ENCODE measurements at regions not wholly inside any gene's neighbourhood (a gene's known extent, or its start where the extent isn't known, plus 50 kb on each side); places are given as distances from the start of the nearest gene placed in this dataset.

DNA sequence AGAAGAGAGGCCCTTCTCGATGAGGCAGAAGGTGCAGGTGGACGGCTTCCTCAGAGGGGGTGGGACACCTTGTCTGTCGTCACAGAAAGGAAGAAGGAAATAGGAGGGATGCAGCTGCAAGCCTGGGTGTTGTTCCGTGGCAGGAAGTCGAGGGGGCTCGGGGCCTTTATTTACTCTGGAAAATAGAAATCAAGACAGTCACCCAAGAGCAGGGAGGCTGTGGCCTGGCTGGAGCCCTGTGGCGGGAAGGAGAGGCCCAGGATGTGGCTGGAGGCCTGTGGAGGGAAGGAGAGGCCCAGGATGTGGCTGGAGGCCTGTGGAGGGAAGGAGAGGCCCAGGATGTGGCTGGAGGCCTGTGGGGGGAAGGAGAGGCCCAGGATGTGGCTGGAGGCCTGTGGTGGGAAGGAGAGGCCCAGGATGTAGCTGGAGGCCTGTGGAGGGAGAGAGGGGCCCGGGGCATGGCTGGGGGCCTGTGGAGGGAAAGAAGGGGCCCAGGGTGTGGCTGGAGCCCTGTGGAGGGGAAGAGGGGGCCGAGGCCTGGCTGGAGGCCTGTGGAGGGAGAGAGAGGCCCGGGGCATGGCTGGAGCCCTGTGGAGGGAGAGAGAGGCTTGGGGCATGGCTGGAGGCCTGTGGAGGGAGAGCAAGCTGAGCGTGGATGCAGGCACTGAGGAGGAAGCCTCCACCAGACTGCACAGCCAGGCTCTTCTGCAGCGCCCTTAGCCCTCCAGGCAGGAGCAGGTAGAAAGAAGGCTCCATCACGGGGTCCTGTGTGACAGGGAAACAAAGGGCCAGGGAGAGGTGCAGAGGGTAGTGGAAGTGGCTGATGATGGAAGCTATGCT, 97.3 kb upstream of the SFMBT2 start:
- no peak for DNase-seq (ENCODE audit: low read depth)

DNA sequence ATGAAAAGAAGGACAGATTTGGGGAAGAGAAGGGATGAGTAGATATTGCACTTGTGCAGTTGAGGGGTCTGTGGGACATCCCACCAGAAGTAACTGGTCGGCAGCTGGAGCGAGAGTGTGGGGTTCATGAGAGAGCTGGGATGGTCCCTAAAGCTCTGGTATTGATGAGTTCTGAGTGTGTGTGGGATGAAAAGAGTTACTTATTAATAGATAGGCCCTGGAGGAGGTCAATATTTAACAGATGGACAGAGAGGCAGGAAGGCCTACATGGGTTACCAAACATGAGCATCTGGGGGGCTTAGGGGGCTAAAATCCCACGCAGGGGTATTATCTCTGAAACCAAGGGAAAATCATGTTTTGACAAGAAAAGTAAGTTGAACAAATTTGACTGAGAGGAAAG, 95.7 kb upstream of the SFMBT2 start:
- DNase-seq (ENCODE audit: low read depth): no peak

DNA sequence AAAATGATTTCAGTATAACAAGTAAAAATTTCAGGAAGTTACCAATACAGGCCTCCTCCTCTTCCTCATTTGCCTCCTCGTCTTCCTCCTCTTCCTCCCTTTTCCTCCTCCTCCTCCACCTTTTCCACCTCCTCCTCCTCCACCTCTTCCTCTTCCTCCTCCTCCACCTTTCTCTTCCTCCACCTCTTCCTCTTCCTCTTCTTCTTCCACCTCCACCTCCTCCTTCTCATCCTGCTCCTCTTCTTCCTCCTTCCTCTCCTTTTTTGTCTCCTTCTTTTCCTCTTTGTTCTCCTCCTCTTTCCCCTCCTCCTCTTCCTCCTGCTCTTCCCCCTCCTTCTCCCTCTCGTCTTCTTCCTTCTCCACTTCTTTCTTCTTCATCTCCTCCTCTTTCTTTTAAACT, 94.4 kb upstream of the SFMBT2 start:
- no peak for DNase-seq (ENCODE audit: low read depth)

DNA sequence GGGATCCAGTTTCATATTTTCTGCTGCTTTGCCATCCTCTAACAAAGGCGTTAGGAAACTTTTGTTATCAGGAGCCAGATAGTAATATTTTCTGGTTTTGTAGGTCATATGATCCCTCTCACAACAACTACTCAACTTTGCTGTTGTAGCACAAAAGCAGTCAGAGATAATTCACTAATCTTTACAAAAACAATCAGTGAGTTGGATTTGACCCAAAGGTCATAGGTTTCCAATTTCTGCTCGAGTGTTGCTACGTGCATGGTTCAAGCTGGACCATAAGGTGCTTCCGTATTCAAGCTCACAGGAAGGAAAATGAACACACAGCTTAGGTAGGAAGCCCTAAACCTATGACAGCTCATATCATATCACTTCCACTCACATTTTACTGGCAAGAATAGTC, 92.4 kb upstream of the SFMBT2 start:
- DNase-seq (ENCODE audit: low read depth): no peak

DNA sequence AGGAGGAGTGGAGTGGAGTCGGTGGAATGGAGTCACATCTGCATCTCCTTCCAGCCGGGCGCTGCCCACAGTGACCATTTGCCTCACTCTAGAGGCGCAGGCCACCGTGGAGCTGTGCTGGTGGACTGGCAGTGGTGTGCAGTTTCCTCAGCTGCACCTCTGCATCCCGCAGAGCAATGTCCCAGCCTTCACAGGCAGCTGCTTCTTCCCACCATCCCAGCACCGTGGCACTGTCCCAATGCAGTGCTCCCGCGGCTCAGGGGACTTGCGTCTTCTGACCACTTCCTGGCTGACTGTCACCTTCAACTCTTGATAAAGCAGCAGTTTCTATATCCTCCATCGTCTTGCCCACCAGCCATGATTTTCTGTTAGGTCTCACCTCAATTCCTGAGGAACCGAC, 90.3 kb upstream of the SFMBT2 start:
- no peak for DNase-seq (ENCODE audit: low read depth)

DNA sequence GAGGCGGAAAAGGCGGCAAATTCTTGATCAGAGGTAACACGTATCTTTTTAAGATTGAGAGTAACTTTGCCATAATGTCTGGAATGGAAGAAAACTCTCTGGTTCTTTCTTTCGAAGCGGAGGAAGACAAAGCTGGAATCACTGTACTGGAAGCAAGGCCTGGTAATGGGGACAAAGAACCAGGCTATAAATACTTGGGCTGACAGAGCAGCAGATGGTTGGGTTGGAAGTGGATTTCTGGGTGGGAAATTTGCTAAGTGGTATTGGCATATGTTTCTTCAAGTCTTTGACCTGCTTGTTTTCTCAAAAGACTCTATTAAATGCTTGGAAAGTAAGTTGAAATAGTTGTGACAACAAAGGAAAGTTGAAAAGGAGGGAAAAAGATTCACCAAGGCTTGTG, 87.3 kb upstream of the SFMBT2 start:
- no peak for DNase-seq (ENCODE audit: low read depth)

DNA sequence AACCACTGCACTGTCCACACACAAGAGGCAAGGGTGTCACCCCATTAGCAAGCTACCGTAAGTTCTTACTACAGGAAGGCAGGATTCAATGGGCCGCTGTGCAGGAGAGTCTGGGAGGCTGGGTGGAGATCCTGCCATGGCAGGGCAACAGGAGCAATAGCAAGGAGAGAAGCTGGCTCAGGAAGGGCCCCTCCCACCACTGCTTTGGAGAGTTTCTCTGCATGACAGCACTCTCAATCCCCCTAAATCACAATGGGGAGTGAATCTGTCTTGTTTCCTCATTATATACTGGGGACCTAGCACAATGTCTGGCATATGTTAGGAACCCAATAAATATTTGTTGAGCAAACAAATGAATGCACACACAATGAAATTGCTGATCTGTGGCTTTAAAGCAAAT, 83.2 kb upstream of the SFMBT2 start:
- DNase-seq (ENCODE audit: low read depth): no peak

- DNase-seq (ENCODE audit: low read depth): no peak
Measured at GRCh38 chr10:7492660-7493046, 81.8 kb upstream of the SFMBT2 start.

- DNase-seq (ENCODE audit: low read depth): no peak
Measured at GRCh38 chr10:7491949-7492659, 81.3 kb upstream of the SFMBT2 start.

GRCh38 chr10:7491230-7491629, 80.4 kb upstream of the SFMBT2 start:
- DNase-seq (ENCODE audit: low read depth): no peak

DNA sequence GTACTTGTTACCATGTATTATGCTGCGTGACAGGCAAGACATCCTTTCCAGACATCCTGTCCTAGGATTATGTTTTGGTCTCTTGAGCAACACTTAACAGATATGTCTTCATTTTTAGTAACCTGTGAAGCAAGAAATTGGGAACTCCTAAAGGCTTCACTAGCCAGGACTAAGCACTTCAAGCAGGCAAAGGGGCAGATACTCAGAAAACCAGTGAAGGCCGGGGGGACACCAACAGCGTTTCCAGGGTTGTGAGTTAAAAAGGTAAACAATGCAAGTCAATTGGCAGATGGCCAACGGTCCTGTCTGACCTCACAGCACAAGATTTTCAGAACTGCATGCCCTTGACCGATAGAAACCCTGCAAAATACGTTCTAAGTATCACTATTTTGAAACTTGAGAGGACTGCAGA, 77.6 kb upstream of the SFMBT2 start:
- peak; percentile 2 for DNase-seq (ENCODE audit: low read depth)

GRCh38 chr10:7487528-7487927, 76.7 kb upstream of the SFMBT2 start:
- DNase-seq (ENCODE audit: low read depth): no peak

- DNase-seq (ENCODE audit: low read depth): no peak
Measured at GRCh38 chr10:7486528-7486927, 75.7 kb upstream of the SFMBT2 start.

- no peak for DNase-seq (ENCODE audit: low read depth)
Measured at GRCh38 chr10:7485799-7486198, 75.0 kb upstream of the SFMBT2 start.

- DNase-seq (ENCODE audit: low read depth): no peak
Measured at GRCh38 chr10:7485244-7485556, 74.4 kb upstream of the SFMBT2 start.

DNA sequence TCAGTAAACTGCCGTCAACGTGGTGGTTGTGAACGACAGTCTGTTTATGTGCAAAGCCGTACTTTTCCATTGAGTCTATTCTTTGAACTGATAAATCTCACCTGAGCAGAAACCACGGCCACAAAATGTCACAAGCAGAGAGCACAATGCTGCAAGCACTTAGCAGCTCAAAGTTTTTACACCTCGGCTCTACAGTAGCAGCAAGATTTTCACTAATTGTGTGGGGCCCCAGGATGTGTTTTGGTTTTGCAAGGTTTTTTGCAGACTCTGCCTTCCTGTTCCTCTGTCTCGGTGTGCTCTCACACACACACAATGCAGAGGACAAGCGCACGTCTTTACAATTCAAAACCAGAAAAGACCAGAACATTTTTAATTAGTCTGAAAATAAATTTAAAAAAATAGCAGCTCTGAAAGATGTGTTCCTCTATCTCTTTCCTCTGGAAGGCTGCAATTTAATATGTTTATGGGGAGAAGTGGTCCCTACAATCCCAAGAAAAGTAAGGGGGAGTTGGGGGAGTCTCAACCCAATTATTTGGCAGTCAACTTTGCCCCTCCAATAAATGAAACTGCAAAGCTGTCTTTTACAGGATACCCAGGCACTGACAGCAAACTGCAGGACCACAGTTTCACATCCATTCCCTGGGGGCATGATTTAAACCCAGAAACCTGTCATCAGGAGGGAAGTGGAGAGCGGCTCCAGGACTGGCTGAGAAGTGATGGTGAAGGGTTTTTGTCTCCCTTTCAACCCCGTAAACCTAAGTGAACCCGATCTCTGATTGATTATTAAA, 73.8 kb upstream of the SFMBT2 start:
- DNase-seq (ENCODE audit: low read depth): no peak

- no peak for DNase-seq (ENCODE audit: low read depth)
Measured at GRCh38 chr10:7483848-7484247, 73.0 kb upstream of the SFMBT2 start.

DNA sequence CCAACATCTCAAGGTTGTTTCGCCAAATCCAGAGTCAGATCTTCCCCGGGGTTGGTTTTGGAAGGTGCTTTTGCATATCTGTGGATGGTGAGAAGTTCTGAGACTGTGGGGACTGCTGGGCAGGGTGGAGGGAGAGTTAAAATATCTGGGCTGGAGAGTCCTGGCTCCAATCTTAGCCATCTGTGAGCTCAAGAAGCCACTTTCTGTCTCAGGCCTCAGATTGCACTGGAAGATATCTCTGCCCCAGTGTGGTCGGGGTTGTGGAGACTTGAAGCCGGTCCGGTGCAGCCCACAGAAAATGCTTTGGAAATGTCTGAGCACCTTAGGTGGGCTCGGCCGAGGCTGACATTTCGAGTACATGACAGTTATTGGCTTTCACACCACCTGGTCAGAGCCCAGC, 72.2 kb upstream of the SFMBT2 start:
- DNase-seq (ENCODE audit: low read depth): no peak

DNA sequence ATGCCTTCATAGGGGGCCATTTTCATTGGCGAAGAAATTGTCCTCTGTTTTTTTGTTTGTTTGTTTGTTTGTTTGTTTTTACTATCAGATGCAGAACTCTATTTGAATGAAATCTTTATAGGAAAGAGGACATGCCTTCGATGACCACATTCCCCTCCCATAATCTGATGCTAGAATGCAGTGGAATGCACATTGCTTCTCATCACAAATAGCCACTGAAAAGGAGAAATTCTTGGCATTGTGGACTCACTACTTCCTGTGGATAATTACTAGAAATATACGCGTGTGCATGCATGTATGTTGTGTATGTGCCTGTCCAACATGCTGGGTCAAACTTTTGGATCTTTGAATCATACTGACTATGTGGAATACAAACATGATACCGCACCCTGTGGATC, 70.5 kb upstream of the SFMBT2 start:
- DNase-seq (ENCODE audit: low read depth): no peak

DNA sequence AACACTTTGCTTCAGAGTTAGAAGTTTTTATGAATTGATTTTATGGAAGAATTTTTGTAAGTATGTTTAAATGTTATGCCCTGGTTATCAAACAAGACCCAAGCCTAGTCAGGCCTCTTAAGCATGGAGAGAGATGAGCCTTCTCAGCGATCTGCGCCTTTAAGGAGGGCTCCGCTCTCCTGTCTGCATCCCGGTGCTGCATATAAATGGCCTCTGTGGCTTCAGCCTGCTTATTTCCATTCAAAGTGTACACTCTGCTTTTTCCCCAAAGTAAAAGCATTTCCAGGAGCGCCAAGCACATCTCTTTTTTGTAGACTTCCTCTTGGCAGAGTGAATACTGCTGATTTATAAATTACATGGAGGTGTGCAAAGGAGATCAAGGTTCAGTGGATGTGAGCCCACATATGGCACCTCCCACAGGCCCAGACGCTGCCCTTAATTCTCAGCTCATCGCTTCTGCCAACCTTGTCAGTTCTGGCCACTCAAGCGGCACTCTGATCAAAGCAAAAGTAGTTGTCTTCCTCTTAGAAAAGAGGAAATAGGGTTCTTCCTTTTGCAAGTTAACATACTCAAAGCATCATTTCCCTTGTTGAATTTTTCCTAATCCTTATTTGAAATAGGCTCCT, 70.0 kb upstream of the SFMBT2 start:
- DNase-seq (ENCODE audit: low read depth): no peak

DNA sequence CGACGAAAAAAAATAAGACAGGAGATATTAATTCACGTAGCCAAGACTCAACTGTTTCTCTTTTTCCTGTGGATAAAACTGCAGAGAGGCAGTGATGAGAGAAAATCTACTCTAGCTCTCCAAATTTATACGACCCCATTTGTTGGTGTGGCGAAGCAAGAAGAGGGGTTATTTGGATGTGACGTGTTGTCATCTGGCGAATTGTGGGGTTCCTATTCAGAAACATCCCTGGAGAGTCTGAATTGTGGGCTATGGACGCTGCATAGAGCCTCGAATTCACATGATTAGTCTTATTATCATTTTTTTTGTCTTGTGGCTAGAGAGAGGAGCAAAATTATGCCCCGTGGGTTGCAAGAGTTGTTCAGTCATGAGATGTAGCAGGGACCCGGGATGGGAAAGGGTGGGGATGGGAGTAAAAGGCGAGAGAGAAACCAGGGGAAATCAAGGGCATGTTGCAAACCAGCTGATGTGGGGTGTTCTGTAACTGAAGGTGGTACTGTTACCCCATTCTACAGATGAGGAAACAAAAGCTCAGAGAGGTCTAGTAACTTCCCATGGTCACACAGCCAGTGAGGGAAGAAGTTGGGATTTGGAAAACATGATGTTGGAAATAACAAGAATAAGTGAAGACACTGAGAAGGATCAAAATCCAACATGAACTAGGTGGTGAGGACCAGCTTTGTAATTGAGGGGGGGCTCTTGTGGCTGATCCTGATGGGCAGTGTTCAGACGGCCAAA, 69.2 kb upstream of the SFMBT2 start:
- DNase-seq (ENCODE audit: low read depth): no peak
